ENCODE measurements at regions not wholly inside any gene's neighbourhood (a gene's known extent, or its start where the extent isn't known, plus 50 kb on each side); places are given as distances from the start of the nearest gene placed in this dataset.

GRCh38 chr6:134117409-134117808 lies 65.0 kb upstream of the SLC2A12 start:
- DNase-seq: no peak
- intact Hi-C loops (cut with micrococcal nuclease): no loop called here
- no peak for ATAC-seq

- peak; percentile 34 for ATAC-seq
- intact Hi-C loops (cut with micrococcal nuclease): no loop called here
- peak; percentile 29 for DNase-seq
These were observed 63.3 kb upstream of the SLC2A12 start for GRCh38 chr6:134115715-134116074.

GRCh38 chr6:134114918-134115714 lies 62.7 kb upstream of the SLC2A12 start:
- intact Hi-C loops (cut with micrococcal nuclease): no loop called here
- no peak for ATAC-seq

GRCh38 chr6:134114489-134114888 lies 62.1 kb upstream of the SLC2A12 start:
- DNase-seq (no peak), ATAC-seq (no peak)
- intact Hi-C loops (cut with micrococcal nuclease): no loop called here

More at GRCh38 chr6:134114918-134115714, 62.7 kb upstream of the SLC2A12 start:
- DNase-seq: no peak

GRCh38 chr6:134111726-134112125 lies 59.3 kb upstream of the SLC2A12 start:
- no peak for DNase-seq
- intact Hi-C loops (cut with micrococcal nuclease): no loop called here
- ATAC-seq: no peak

GRCh38 chr6:134111062-134111677 lies 58.7 kb upstream of the SLC2A12 start:
- ATAC-seq: no peak
- intact Hi-C loops (cut with micrococcal nuclease): no loop called here
- no peak for DNase-seq

GRCh38 chr6:134106702-134107101 lies 54.3 kb upstream of the SLC2A12 start:
- DNase-seq (no peak), ATAC-seq (no peak)
- intact Hi-C loops (cut with micrococcal nuclease): no loop called here

- ATAC-seq: no peak
- intact Hi-C loops (cut with micrococcal nuclease): no loop called here
- no peak for DNase-seq
These were observed 53.5 kb upstream of the SLC2A12 start for GRCh38 chr6:134105940-134106339.

- DNase-seq (no peak), ATAC-seq (no peak)
- intact Hi-C loops (cut with micrococcal nuclease): no loop called here
These were observed 50.6 kb upstream of the SLC2A12 start for GRCh38 chr6:134103006-134103405.
